Kidney (tissue), 13 donors: ENCODE measurements at regions not wholly inside any gene's neighbourhood (a gene's known extent, or its start where the extent isn't known, plus 50 kb on each side); places are given as distances from the start of the nearest gene placed in this dataset.

Experiments used
- DNase-seq, 5 donors: peaks; one replicate each; pipeline ENCODE4 v3.0.0-alpha.2; 2013 to 2020
- FAIRE-seq: peaks from 2 replicates; lab custom pipeline; 2012; peaks lifted over from hg19 to GRCh38; lab: Jason Lieb, UNC
- H3K27ac ChIP-seq, 2 donors: one replicate each; pipeline ENCODE4 v1.7.0; 2013; ENCODE audit warnings: low read depth in 2 of 2, low read length in 2 of 2, inconsistent platforms in 1 of 2
- H3K27me3 ChIP-seq: one replicate; pipeline ENCODE4 v1.7.1; 2013; ENCODE audit warnings: low read length, inconsistent platforms; ENCODE audit not compliant: control insufficient read depth, insufficient read depth
- H3K36me3 ChIP-seq, 3 donors: one replicate each; pipeline versions ENCODE4 v1.7.0 to v1.7.1; 2013; ENCODE audit warnings: low read length in 3 of 3, control low read depth in 1 of 3, inconsistent platforms in 1 of 3; ENCODE audit not compliant: insufficient read depth in 3 of 3, control insufficient read depth in 2 of 3
- H3K4me1 ChIP-seq, 3 donors: one replicate each; pipeline versions ENCODE4 v1.7.0 to v1.7.1; 2013; ENCODE audit warnings: low read length in 3 of 3, inconsistent platforms in 1 of 3, low read depth in 1 of 3; ENCODE audit not compliant: control insufficient read depth in 2 of 3, insufficient read depth in 2 of 3
- H3K4me3 ChIP-seq, 3 donors: one replicate each; pipeline versions ENCODE4 v1.7.0 to v1.8.1; 2013; ENCODE audit warnings: low read length in 3 of 3, control low read depth in 1 of 3, inconsistent platforms in 1 of 3
- H3K9ac ChIP-seq, 3 donors: one replicate each; pipeline versions ENCODE4 v1.7.0 to v1.7.1; 2013; ENCODE audit warnings: low read length in 3 of 3, control low read depth in 1 of 3, inconsistent platforms in 1 of 3
- H3K9me3 ChIP-seq, 3 donors: one replicate each; pipeline versions ENCODE4 v1.7.0 to v1.7.1; 2013; ENCODE audit warnings: low read length in 3 of 3, control low read depth in 1 of 3, inconsistent platforms in 1 of 3; ENCODE audit not compliant: control insufficient read depth in 2 of 3, insufficient read depth in 1 of 3
- intact Hi-C: fragments of 100-400 bp; cut with DNase I; formaldehyde crosslinking; loops from one replicate; pipeline ENCODE4 v1.11.1; 2022
- TF ChIP-seq, protein P1 (sequence below): IDR thresholded peaks from 3 replicates; pipeline ENCODE4 v1.5.1; 2012; ENCODE audit warnings: mild to moderate bottlenecking, moderate library complexity, borderline replicate concordance; ENCODE audit not compliant: insufficient read depth; ENCODE audit errors: extremely low read depth
- donor health status: control.
- donor health status: control.
- donor health status: control.
- donor health status: control.
- donor health status: control.
- donor health status: DM: yes; HTN: yes; CAD: no.
- donor health status: Normal renal cell carcinoma (clear cell type).

DNA sequence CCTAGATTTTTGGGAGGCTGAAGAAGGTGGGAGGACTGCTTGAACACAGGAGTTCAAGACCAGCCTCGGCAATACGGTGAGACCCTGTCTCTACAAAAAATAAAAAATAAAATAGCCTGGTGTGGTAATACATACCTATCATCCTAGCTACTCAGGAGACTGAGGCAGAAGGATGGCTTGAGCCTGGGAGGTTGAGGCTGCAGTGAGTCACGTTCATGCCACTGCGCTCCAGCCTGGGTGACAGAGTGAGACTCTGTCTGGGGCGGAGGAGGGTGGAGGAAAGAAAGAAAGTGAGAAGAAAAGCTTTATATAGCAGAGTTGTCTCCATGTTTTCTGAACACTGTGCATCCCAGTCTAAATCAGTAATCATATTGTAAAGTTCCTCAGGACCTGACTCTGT is 301.4 kb upstream of the CNTN6 start:
- no peak for DNase-seq
- Histone ChIP-seq H3K9me3 (no peaks in the 10 kb centered on the region), H3K27ac (no peak overlapping the region), H3K4me1 (no peaks in the 10 kb centered on the region), H3K27me3 (no peaks in the 10 kb centered on the region), H3K36me3 (no peaks in the 10 kb centered on the region), H3K4me3 (no peak overlapping the region), H3K9ac (no peak overlapping the region)
- no peak for FAIRE-seq
- intact Hi-C loops, result no loop called here
- TF ChIP-seq, protein P1, sequence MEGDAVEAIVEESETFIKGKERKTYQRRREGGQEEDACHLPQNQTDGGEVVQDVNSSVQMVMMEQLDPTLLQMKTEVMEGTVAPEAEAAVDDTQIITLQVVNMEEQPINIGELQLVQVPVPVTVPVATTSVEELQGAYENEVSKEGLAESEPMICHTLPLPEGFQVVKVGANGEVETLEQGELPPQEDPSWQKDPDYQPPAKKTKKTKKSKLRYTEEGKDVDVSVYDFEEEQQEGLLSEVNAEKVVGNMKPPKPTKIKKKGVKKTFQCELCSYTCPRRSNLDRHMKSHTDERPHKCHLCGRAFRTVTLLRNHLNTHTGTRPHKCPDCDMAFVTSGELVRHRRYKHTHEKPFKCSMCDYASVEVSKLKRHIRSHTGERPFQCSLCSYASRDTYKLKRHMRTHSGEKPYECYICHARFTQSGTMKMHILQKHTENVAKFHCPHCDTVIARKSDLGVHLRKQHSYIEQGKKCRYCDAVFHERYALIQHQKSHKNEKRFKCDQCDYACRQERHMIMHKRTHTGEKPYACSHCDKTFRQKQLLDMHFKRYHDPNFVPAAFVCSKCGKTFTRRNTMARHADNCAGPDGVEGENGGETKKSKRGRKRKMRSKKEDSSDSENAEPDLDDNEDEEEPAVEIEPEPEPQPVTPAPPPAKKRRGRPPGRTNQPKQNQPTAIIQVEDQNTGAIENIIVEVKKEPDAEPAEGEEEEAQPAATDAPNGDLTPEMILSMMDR, result no peak

DNA sequence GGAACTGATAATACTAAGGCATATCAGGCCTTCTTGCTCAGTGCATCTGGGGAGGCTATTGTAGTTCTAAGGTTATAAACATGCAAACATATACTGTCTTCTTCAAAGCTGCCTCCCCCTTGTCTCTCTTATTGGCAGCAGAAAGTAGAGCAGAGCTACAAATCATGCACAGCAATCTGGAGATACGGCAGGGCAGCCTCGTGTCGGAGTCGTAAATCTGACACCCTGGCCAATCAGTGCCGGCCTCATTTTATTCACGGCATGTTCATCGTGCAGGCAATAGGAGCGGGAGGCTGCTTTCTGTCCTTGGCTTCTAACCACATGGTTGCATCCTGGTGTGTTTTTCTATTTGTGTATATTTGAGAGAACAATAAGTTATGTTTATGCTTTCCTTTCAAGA is 300.2 kb upstream of the CNTN6 start:
- peak in 4 of 5 donors; percentile 12 to 46 (median 20) for DNase-seq
- TF ChIP-seq, protein P1, result no peak

DNA sequence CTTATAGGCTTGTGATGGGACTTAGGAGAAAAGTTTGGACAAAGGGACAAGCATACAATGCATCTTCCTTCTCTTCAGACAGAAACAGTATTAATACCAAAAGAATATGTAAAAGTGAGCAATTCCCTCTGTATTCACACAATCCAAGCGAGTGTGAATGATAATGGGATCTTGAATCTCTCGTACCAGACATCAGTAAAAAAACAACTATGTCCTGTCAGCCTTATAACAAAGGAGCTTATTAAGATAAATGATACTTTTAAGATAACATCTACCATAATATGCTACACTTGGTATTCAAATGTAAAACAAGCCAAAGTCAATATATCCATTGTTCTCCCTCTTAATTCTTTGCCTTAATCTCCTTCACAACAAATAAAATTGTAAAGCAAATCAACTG is 288.6 kb upstream of the CNTN6 start:
- Histone ChIP-seq H3K36me3 (no peaks in the 10 kb centered on the region), H3K4me3 (no peak overlapping the region), H3K9me3 (peaks cover 0 to 4% (median 0%) of the 10 kb centered on the region in 3 donors), H3K4me1 (no peaks in the 10 kb centered on the region), H3K27ac (no peak overlapping the region), H3K27me3 (no peaks in the 10 kb centered on the region), H3K9ac (no peak overlapping the region)
- FAIRE-seq (no peak), DNase-seq (no peak)
- TF ChIP-seq, protein P1, result no peak
- intact Hi-C loops, result no loop called here

More for the DNA sequence above, 300.2 kb upstream of the CNTN6 start:
- no peaks in the 10 kb centered on the region for H3K36me3 ChIP-seq
- intact Hi-C loops, result no loop called here
- FAIRE-seq, result no peak
- H3K4me3 ChIP-seq, result no peak overlapping the region
- no peak overlapping the region for H3K9ac ChIP-seq
- no peaks in the 10 kb centered on the region for H3K9me3 ChIP-seq
- H3K27ac ChIP-seq, result no peak overlapping the region
- no peaks in the 10 kb centered on the region for H3K4me1 ChIP-seq
- H3K27me3 ChIP-seq, result no peaks in the 10 kb centered on the region

DNA sequence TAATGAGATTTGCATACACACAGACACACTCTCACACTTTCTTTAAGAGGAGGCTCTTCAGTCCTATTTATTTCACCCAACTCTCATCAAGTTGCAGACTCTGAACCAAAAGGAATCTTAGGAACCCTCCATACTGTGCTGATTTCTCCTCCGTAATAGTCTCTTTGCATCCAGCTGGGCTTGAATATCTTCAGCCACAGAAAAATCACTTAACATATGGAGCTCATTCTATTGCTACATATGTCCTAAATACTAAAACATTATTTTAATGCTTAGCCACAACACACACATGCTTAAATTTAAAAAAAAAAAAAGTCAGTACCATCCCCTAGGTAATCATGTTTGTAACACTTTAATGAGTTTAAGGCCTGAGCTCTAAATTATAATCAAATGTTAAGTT is 287.5 kb upstream of the CNTN6 start:
- FAIRE-seq, result no peak
- intact Hi-C loops, result no loop called here
- no peaks in the 10 kb centered on the region for H3K27me3 ChIP-seq

More for the DNA sequence above, 287.5 kb upstream of the CNTN6 start:
- no peak overlapping the region for H3K4me3 ChIP-seq
- no peaks in the 10 kb centered on the region for H3K36me3 ChIP-seq
- TF ChIP-seq, protein P1, result no peak
- H3K9ac ChIP-seq, result no peak overlapping the region
- H3K4me1 ChIP-seq, result no peaks in the 10 kb centered on the region
- peaks cover 0 to 4% (median 0%) of the 10 kb centered on the region in 3 donors for H3K9me3 ChIP-seq
- DNase-seq, result no peak
- H3K27ac ChIP-seq, result no peak overlapping the region
